Neutrophil (primary cell): ENCODE measurements at regions not wholly inside any gene's neighbourhood (a gene's known extent, or its start where the extent isn't known, plus 50 kb on each side); places are given as distances from the start of the nearest gene placed in this dataset.

Experiments used
- H3K27ac ChIP-seq: fragments of 200-600 bp; sonication (generic); 2 replicates; pipeline ENCODE4 v1.5.1; 2016; ENCODE audit warnings: mild to moderate bottlenecking, moderate library complexity
- H3K27me3 ChIP-seq: fragments of 200-600 bp; sonication (generic); 2 replicates; pipeline ENCODE4 v1.6.0; 2016; ENCODE audit warnings: mild to moderate bottlenecking
- H3K36me3 ChIP-seq: fragments of 200-600 bp; sonication (generic); 2 replicates; pipeline ENCODE4 v1.5.1; 2017
- H3K4me1 ChIP-seq, 2 experiments: fragments of 200-600 bp in 1 of 2; sonication (generic) in 1 of 2; 1 replicate in 1 of 2; 2 replicates in 1 of 2; pipeline versions ENCODE4 v1.5.1 to v1.6.1; 2013 to 2016; ENCODE audit warnings: low read depth in 1 of 2, low read length in 1 of 2, mild to moderate bottlenecking in 1 of 2, moderate library complexity in 1 of 2; ENCODE audit not compliant: control insufficient read depth in 1 of 2, insufficient read depth in 1 of 2
- H3K4me3 ChIP-seq, 2 experiments: fragments of 200-600 bp in 1 of 2; sonication (generic) in 1 of 2; 1 replicate in 1 of 2; 2 replicates in 1 of 2; pipeline ENCODE4 v1.5.1; 2013 to 2016; ENCODE audit warnings: low read depth in 1 of 2, low read length in 1 of 2, mild to moderate bottlenecking in 1 of 2, moderate library complexity in 1 of 2
- H3K9me3 ChIP-seq: fragments of 200-600 bp; sonication (generic); 2 replicates; pipeline ENCODE4 v1.5.1; 2016
- CTCF ChIP-seq: fragments of 200-600 bp; sonication (generic); IDR thresholded peaks from 2 replicates; pipeline ENCODE4 v1.5.1; 2016; ENCODE audit warnings: antibody characterized with exemption

GRCh38 chr10:15462253-15462897, 91.3 kb upstream of the FAM171A1 start:
- no peak for TF ChIP-seq CTCF
- Histone ChIP-seq H3K27me3 (peaks cover 5% of the 10 kb centered on the region), H3K4me3 (no peak overlapping the region), H3K9me3 (no peaks in the 10 kb centered on the region), H3K36me3 (no peaks in the 10 kb centered on the region), H3K4me1 (no peaks in the 10 kb centered on the region), H3K27ac (no peak overlapping the region)

GRCh38 chr10:15461353-15462108, 90.4 kb upstream of the FAM171A1 start:
- H3K36me3 ChIP-seq, result no peaks in the 10 kb centered on the region
- peaks cover 5% of the 10 kb centered on the region for H3K27me3 ChIP-seq
- H3K4me1 ChIP-seq, result no peaks in the 10 kb centered on the region
- H3K9me3 ChIP-seq, result no peaks in the 10 kb centered on the region
- H3K4me3 ChIP-seq, result no peak overlapping the region
- TF ChIP-seq CTCF, result no peak
- H3K27ac ChIP-seq, result no peak overlapping the region

GRCh38 chr10:15460661-15461060, 89.6 kb upstream of the FAM171A1 start:
- Histone ChIP-seq H3K27me3 (peaks cover 5% of the 10 kb centered on the region), H3K36me3 (no peaks in the 10 kb centered on the region), H3K9me3 (no peaks in the 10 kb centered on the region), H3K27ac (no peak overlapping the region), H3K4me3 (no peak overlapping the region), H3K4me1 (no peaks in the 10 kb centered on the region)
- TF ChIP-seq CTCF, result no peak

GRCh38 chr10:15459218-15459617, 88.1 kb upstream of the FAM171A1 start:
- no peak for TF ChIP-seq CTCF
- H3K36me3 ChIP-seq, result no peaks in the 10 kb centered on the region
- no peak overlapping the region for H3K27ac ChIP-seq
- H3K4me1 ChIP-seq, result no peaks in the 10 kb centered on the region
- no peaks in the 10 kb centered on the region for H3K9me3 ChIP-seq
- H3K27me3 ChIP-seq, result peaks cover 5% of the 10 kb centered on the region
- no peak overlapping the region for H3K4me3 ChIP-seq

GRCh38 chr10:15457382-15457781, 86.3 kb upstream of the FAM171A1 start:
- Histone ChIP-seq H3K36me3 (no peaks in the 10 kb centered on the region), H3K9me3 (no peaks in the 10 kb centered on the region), H3K4me3 (no peak overlapping the region), H3K27ac (no peak overlapping the region), H3K4me1 (no peaks in the 10 kb centered on the region), H3K27me3 (peaks cover 5% of the 10 kb centered on the region)
- no peak for TF ChIP-seq CTCF
